Spleen (tissue), 11 donors: ENCODE measurements at regions not wholly inside any gene's neighbourhood (a gene's known extent, or its start where the extent isn't known, plus 50 kb on each side); places are given as distances from the start of the nearest gene placed in this dataset.

Source experiments
- DNase-seq: peaks from one replicate; pipeline ENCODE4 v3.0.0-alpha.2; 2020
- H3K27ac ChIP-seq, 8 donors: fragments of 200-600 bp; sonication (generic) in 7 of 8; 1 replicate in 4 of 8; 2 replicates in 4 of 8; pipeline versions ENCODE4 v1.5.0 to v1.8.0; 2016 to 2021; ENCODE audit warnings: inconsistent platforms in 4 of 8, mild to moderate bottlenecking in 4 of 8, moderate library complexity in 1 of 8
- H3K27me3 ChIP-seq, 7 donors: fragments of 200-600 bp; sonication (generic) in 6 of 7; replicated peaks in 1 of 7; 1 replicate in 4 of 7; 2 replicates in 3 of 7; pipeline versions ENCODE4 v1.5.0 to v1.8.0; 2016 to 2021; ENCODE audit warnings: inconsistent platforms in 3 of 7, mild to moderate bottlenecking in 1 of 7
- H3K36me3 ChIP-seq, 6 donors: fragments of 200-600 bp; sonication (generic) in 5 of 6; 1 replicate in 4 of 6; 2 replicates in 2 of 6; pipeline versions ENCODE4 v1.5.0 to v1.8.0; 2016 to 2021; ENCODE audit warnings: inconsistent platforms in 2 of 6
- H3K4me1 ChIP-seq, 6 donors: fragments of 200-600 bp; sonication (generic) in 5 of 6; 1 replicate in 3 of 6; 2 replicates in 3 of 6; pipeline versions ENCODE4 v1.5.0 to v1.8.0; 2016 to 2021; ENCODE audit warnings: inconsistent platforms in 3 of 6
- H3K4me3 ChIP-seq, 8 donors: fragments of 200-600 bp; sonication (generic) in 7 of 8; 1 replicate in 4 of 8; 2 replicates in 4 of 8; pipeline versions ENCODE4 v1.5.0 to v1.8.0; 2016 to 2021; ENCODE audit warnings: inconsistent platforms in 4 of 8, mild to moderate bottlenecking in 4 of 8, moderate library complexity in 2 of 8
- H3K9me3 ChIP-seq, 8 donors: fragments of 200-600 bp; sonication (generic) in 7 of 8; 1 replicate in 4 of 8; 2 replicates in 4 of 8; pipeline versions ENCODE4 v1.5.0 to v1.8.0; 2016 to 2021; ENCODE audit warnings: inconsistent platforms in 4 of 8
- CTCF ChIP-seq, 11 experiments: fragments of 200-600 bp in 7 of 11; fragments of 450-650 bp in 4 of 11; sonication (generic) in 4 of 11; IDR thresholded peaks in 8 of 11; conservative IDR thresholded peaks in 3 of 11; 1 replicate in 7 of 11; 2 replicates in 4 of 11; pipeline versions ENCODE4 v1.4.0 to v1.8.0; 2016 to 2021; ENCODE audit warnings: antibody characterized with exemption in 11 of 11, inconsistent platforms in 4 of 11, mild to moderate bottlenecking in 1 of 11
- POLR2A ChIP-seq, 3 donors: fragments of 450-650 bp; IDR thresholded peaks; one replicate each; pipeline ENCODE4 v1.5.1; 2017; ENCODE audit warnings: antibody characterized with exemption in 3 of 3, mild to moderate bottlenecking in 1 of 3
- POLR2AphosphoS5 ChIP-seq, 3 donors: sonication (generic); formaldehyde crosslinking; IDR thresholded peaks; one replicate each; pipeline ENCODE4 v1.5.1; 2017; ENCODE audit warnings: antibody characterized with exemption in 3 of 3
- WGBS, 5 donors: extraction: QIAGEN DNeasy Blood & Tissue Kit in 3 of 5; methylation state at CpG; one replicate each; pipeline versions ENCODE4 v1.1.5 to v1.1.7; 2013 to 2018; 5-methylcytosine and 5-hydroxymethylcytosine counted together
- intact Hi-C: fragments of 100-400 bp; cut with DNase I; formaldehyde crosslinking; loops from one replicate; pipeline ENCODE4 v1.15.0; 2023; ENCODE audit warnings: low total_unique reads
- donor health status: healthy with polysubstance abuse.
- donor health status: DM: no; HTN: no; CAD: no; lungs with moderate emphysema.
- donor health status: DM: no; HTN: no; CAD: no.
- donor health status: Bipolar disorder and iron deficiency.
- donor health status: healthy.
- donor health status: DM: no; HTN: no; CAD: no.
- donor health status: DM: yes; HTN: yes; CAD: no.

GRCh38 chr6:98579079-98579478 lies 255.3 kb upstream of the POU3F2 start:
- 92 to 97% (median 96%) methylated on average over 1 of the region's 1 CpG for WGBS, 5 donors
- Histone ChIP-seq H3K27ac (no peak overlapping the region), H3K9me3 (no peaks in the 10 kb centered on the region), H3K4me1 (no peaks in the 10 kb centered on the region), H3K4me3 (no peak overlapping the region), H3K27me3 (no peaks in the 10 kb centered on the region), H3K36me3 (no peaks in the 10 kb centered on the region)
- no peak for DNase-seq
- TF ChIP-seq POLR2A (IDR thresholded peaks at IDR 0.05) (no peak), CTCF (IDR thresholded peaks at IDR 0.05 in 8 of 11, conservative IDR thresholded peaks at IDR 0.05 in 3 of 11) (no peak), POLR2AphosphoS5 (IDR thresholded peaks at IDR 0.05) (no peak)
- intact Hi-C loops: no loop called here

GRCh38 chr6:98579941-98580340 lies 254.4 kb upstream of the POU3F2 start:
- intact Hi-C loops: no loop called here
- Histone ChIP-seq H3K36me3 (no peaks in the 10 kb centered on the region), H3K4me3 (no peak overlapping the region), H3K27ac (no peak overlapping the region), H3K27me3 (no peaks in the 10 kb centered on the region), H3K4me1 (no peaks in the 10 kb centered on the region), H3K9me3 (no peaks in the 10 kb centered on the region)
- 82 to 94% (median 92%) methylated on average over 1 of the region's 1 CpG for WGBS, 5 donors
- TF ChIP-seq CTCF (IDR thresholded peaks at IDR 0.05 in 8 of 11, conservative IDR thresholded peaks at IDR 0.05 in 3 of 11) (no peak), POLR2AphosphoS5 (IDR thresholded peaks at IDR 0.05) (no peak), POLR2A (IDR thresholded peaks at IDR 0.05) (no peak)
- DNase-seq: no peak

GRCh38 chr6:98581705-98582104 lies 252.7 kb upstream of the POU3F2 start:
- WGBS, 5 donors: 62 to 95% (median 84%) methylated on average over 1 of the region's 1 CpG
- H3K27me3 ChIP-seq: no peaks in the 10 kb centered on the region
- intact Hi-C loops: no loop called here
- DNase-seq: no peak
- H3K36me3 ChIP-seq: no peaks in the 10 kb centered on the region
- TF ChIP-seq CTCF (IDR thresholded peaks at IDR 0.05 in 8 of 11, conservative IDR thresholded peaks at IDR 0.05 in 3 of 11) (no peak), POLR2A (IDR thresholded peaks at IDR 0.05) (no peak), POLR2AphosphoS5 (IDR thresholded peaks at IDR 0.05) (no peak)
- no peak overlapping the region for H3K4me3 ChIP-seq
- H3K9me3 ChIP-seq: no peaks in the 10 kb centered on the region
- H3K4me1 ChIP-seq: no peaks in the 10 kb centered on the region
- H3K27ac ChIP-seq: no peak overlapping the region

- Histone ChIP-seq H3K4me3 (no peak overlapping the region), H3K4me1 (no peaks in the 10 kb centered on the region), H3K36me3 (no peaks in the 10 kb centered on the region), H3K27ac (no peak overlapping the region), H3K9me3 (no peaks in the 10 kb centered on the region), H3K27me3 (no peaks in the 10 kb centered on the region)
- intact Hi-C loops: no loop called here
- WGBS, 5 donors: 54 to 73% (median 59%) methylated on average over 1 of the region's 1 CpG
- TF ChIP-seq CTCF (IDR thresholded peaks at IDR 0.05 in 8 of 11, conservative IDR thresholded peaks at IDR 0.05 in 3 of 11): no peak
- DNase-seq: no peak
Observed at GRCh38 chr6:98583506-98583905, 250.9 kb upstream of the POU3F2 start.
